GM23338 (cell line): ENCODE measurements at regions not wholly inside any gene's neighbourhood (a gene's known extent, or its start where the extent isn't known, plus 50 kb on each side); places are given as distances from the start of the nearest gene placed in this dataset.
"Not testable (repeated sequence)": the region's sequence is repeated elsewhere in the genome, so short reads cannot be mapped to it uniquely, and the experiment has no call there.

Experiments used
- ATAC-seq: fragments of 200-7000 bp; cut with Tn5 transposase; 3 replicates; pipeline ENCODE4 v1.9.1; 2020
- DNase-seq: peaks from one replicate; pipeline ENCODE4 v3.0.0-alpha.2; 2015; ENCODE audit warnings: low spot score
- H2AFZ ChIP-seq: fragments of 200-600 bp; sonication (generic); 2 replicates; pipeline ENCODE4 v1.8.0; 2016; ENCODE audit warnings: antibody characterized with exemption, mild to moderate bottlenecking, moderate library complexity
- H3F3A ChIP-seq: fragments of 200-600 bp; sonication (generic); replicated peaks from 2 replicates; pipeline ENCODE4 v1.8.0; 2017; ENCODE audit warnings: antibody characterized with exemption, mixed run types, low read depth
- H3K27ac ChIP-seq: fragments of 200-600 bp; sonication (generic); 2 replicates; pipeline ENCODE4 v1.6.1; 2016; ENCODE audit warnings: low read depth
- H3K27me3 ChIP-seq: fragments of 200-600 bp; sonication (generic); 2 replicates; pipeline ENCODE4 v1.8.0; 2016; ENCODE audit warnings: mild to moderate bottlenecking, mixed run types, moderate library complexity; ENCODE audit not compliant: insufficient read depth
- H3K36me3 ChIP-seq: fragments of 200-600 bp; sonication (generic); 2 replicates; pipeline ENCODE4 v1.8.0; 2016; ENCODE audit warnings: mild to moderate bottlenecking; ENCODE audit not compliant: insufficient read depth
- H3K4me1 ChIP-seq: fragments of 200-600 bp; sonication (generic); 2 replicates; pipeline ENCODE4 v1.8.0; 2016; ENCODE audit warnings: mild to moderate bottlenecking, moderate library complexity; ENCODE audit not compliant: insufficient read depth
- H3K4me2 ChIP-seq: fragments of 200-600 bp; sonication (generic); 2 replicates; pipeline ENCODE4 v1.7.1; 2017; ENCODE audit warnings: mixed run types
- H3K4me3 ChIP-seq: fragments of 200-600 bp; sonication (generic); 2 replicates; pipeline ENCODE4 v1.6.1; 2016; ENCODE audit warnings: mixed run types
- H3K79me2 ChIP-seq: fragments of 200-600 bp; sonication (generic); replicated peaks from 2 replicates; pipeline ENCODE4 v1.8.0; 2017; ENCODE audit warnings: mild to moderate bottlenecking; ENCODE audit not compliant: insufficient read depth
- H3K9me2 ChIP-seq: fragments of 200-600 bp; sonication (generic); 2 replicates; pipeline ENCODE4 v1.8.0; 2017; ENCODE audit not compliant: insufficient read depth
- H4K20me1 ChIP-seq: fragments of 200-600 bp; sonication (generic); replicated peaks from 2 replicates; pipeline ENCODE4 v1.8.0; 2017; ENCODE audit warnings: mild to moderate bottlenecking; ENCODE audit not compliant: insufficient read depth
- H3K27ac Mint-ChIP-seq: 2 replicates; pipeline ENCODE4 v1.8.0; 2020; ENCODE audit warnings: inconsistent platforms, mild to moderate bottlenecking, moderate library complexity, mixed read lengths
- H3K27me3 Mint-ChIP-seq: 3 replicates; pipeline ENCODE4 v1.8.0; 2022; ENCODE audit warnings: low read depth, mild to moderate bottlenecking, moderate library complexity, mixed read lengths, inconsistent platforms; ENCODE audit not compliant: insufficient read depth, poor library complexity
- H3K36me3 Mint-ChIP-seq: 3 replicates; pipeline ENCODE4 v1.8.0; 2021; ENCODE audit warnings: low read depth, mild to moderate bottlenecking, inconsistent platforms, moderate library complexity, mixed read lengths
- H3K4me1 Mint-ChIP-seq: 3 replicates; pipeline ENCODE4 v1.8.0; 2020; ENCODE audit warnings: mild to moderate bottlenecking, inconsistent platforms, mixed read lengths
- H3K4me3 Mint-ChIP-seq: 3 replicates; pipeline ENCODE4 v1.8.0; 2021; ENCODE audit warnings: moderate library complexity, mild to moderate bottlenecking, inconsistent platforms, mixed read lengths
- H3K9me3 Mint-ChIP-seq: 3 replicates; pipeline ENCODE4 v1.8.0; 2020; ENCODE audit warnings: moderate library complexity, mild to moderate bottlenecking, inconsistent platforms, mixed read lengths
- CREB1 ChIP-seq: fragments of 250-450 bp; sonication (Bioruptor Pico); IDR thresholded peaks from 2 replicates; pipeline ENCODE4 v1.5.0; 2020; ENCODE audit warnings: low read depth, mild to moderate bottlenecking, moderate library complexity
- EZH2 ChIP-seq: fragments of 200-600 bp; sonication (generic); IDR thresholded peaks from one replicate; pipeline ENCODE4 v1.8.0; 2017; ENCODE audit warnings: antibody characterized with exemption, mild to moderate bottlenecking, low read depth; ENCODE audit not compliant: unreplicated experiment
- EZH2phosphoT487 ChIP-seq: fragments of 200-600 bp; sonication (generic); IDR thresholded peaks from one replicate; pipeline ENCODE4 v1.8.1; 2018; ENCODE audit warnings: antibody characterized with exemption; ENCODE audit not compliant: unreplicated experiment
- JUNB ChIP-seq: IDR thresholded peaks from one replicate; pipeline ENCODE4 v1.6.1; 2016; ENCODE audit warnings: antibody characterized with exemption; ENCODE audit not compliant: unreplicated experiment
- NANOG ChIP-seq: IDR thresholded peaks from 2 replicates; pipeline ENCODE4 v1.6.1; 2016; ENCODE audit warnings: antibody characterized with exemption, borderline replicate concordance
- POLR2AphosphoS5 ChIP-seq: IDR thresholded peaks from 2 replicates; pipeline ENCODE4 v1.6.1; 2016; ENCODE audit warnings: antibody characterized with exemption, low read depth
- REST ChIP-seq: IDR thresholded peaks from one replicate; pipeline ENCODE4 v1.6.1; 2018; ENCODE audit warnings: antibody characterized with exemption; ENCODE audit not compliant: unreplicated experiment
- STAT1 ChIP-seq: IDR thresholded peaks from one replicate; pipeline ENCODE4 v1.6.1; 2016; ENCODE audit warnings: antibody characterized with exemption; ENCODE audit not compliant: unreplicated experiment
- ZNF331 ChIP-seq: fragments of 250-450 bp; sonication (Bioruptor Pico); IDR thresholded peaks from 2 replicates; pipeline ENCODE4 v1.5.0; 2020; ENCODE audit warnings: low read depth, mild to moderate bottlenecking, moderate library complexity
- TF ChIP-seq, protein P1 (sequence below), 2 experiments: fragments of 200-600 bp in 1 of 2; sonication (generic) in 1 of 2; conservative IDR thresholded peaks; 2 replicates each; pipeline versions ENCODE4 v1.5.1 to v1.6.1; 2016 to 2017; ENCODE audit warnings: antibody characterized with exemption in 2 of 2, low read depth in 2 of 2, mild to moderate bottlenecking in 2 of 2, moderate library complexity in 1 of 2

GRCh38 chrX:45803383-45803921, 602.8 kb upstream of the DIPK2B start:
- Histone ChIP-seq H3F3A (no peaks in the 10 kb centered on the region), H4K20me1 (peaks cover 14% of the 10 kb centered on the region), H3K4me3 (0 out of 2 replicates have a peak overlapping the region, but pooled peaks have one; percentile 26), H3K79me2 (peaks cover 99% of the 10 kb centered on the region), H3K4me1 (peaks cover 64% of the 10 kb centered on the region), H3K27me3 (no peaks in the 10 kb centered on the region), H3K27ac (peak overlapping the region; percentile 65; the same call in 1 of the 2 replicates), H3K36me3 (no peaks in the 10 kb centered on the region), H2AFZ (no peak overlapping the region), H3K9me2 (no peaks in the 10 kb centered on the region), H3K4me2 (0 out of 2 replicates have a peak overlapping the region, but pooled peaks have one; percentile 15)
- Mint-ChIP-seq H3K4me3 (no peak overlapping the region), H3K27ac (peak overlapping the region; percentile 40; the same call in 1 of the 2 replicates), H3K36me3 (peaks cover 41% of the 10 kb centered on the region; the same call in 2 of the 3 replicates), H3K9me3 (no peaks in the 10 kb centered on the region), H3K27me3 (peaks cover 4% of the 10 kb centered on the region), H3K4me1 (peaks cover 63% of the 10 kb centered on the region)
- ATAC-seq, result no peak
- TF ChIP-seq STAT1, result no peak
- TF ChIP-seq CREB1 (CRISPR knock-in tag), result no peak
- no peak for TF ChIP-seq ZNF331 (CRISPR knock-in tag)
- TF ChIP-seq EZH2, result no peak
- TF ChIP-seq JUNB, result no peak
- TF ChIP-seq POLR2AphosphoS5, result no peak
- TF ChIP-seq NANOG, result no peak
- TF ChIP-seq, protein P1, sequence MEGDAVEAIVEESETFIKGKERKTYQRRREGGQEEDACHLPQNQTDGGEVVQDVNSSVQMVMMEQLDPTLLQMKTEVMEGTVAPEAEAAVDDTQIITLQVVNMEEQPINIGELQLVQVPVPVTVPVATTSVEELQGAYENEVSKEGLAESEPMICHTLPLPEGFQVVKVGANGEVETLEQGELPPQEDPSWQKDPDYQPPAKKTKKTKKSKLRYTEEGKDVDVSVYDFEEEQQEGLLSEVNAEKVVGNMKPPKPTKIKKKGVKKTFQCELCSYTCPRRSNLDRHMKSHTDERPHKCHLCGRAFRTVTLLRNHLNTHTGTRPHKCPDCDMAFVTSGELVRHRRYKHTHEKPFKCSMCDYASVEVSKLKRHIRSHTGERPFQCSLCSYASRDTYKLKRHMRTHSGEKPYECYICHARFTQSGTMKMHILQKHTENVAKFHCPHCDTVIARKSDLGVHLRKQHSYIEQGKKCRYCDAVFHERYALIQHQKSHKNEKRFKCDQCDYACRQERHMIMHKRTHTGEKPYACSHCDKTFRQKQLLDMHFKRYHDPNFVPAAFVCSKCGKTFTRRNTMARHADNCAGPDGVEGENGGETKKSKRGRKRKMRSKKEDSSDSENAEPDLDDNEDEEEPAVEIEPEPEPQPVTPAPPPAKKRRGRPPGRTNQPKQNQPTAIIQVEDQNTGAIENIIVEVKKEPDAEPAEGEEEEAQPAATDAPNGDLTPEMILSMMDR (conservative IDR thresholded peaks at IDR 0.05; ENCODE audit: low read depth in 2 of 2), result no peak
- no peak for TF ChIP-seq EZH2phosphoT487
- DNase-seq, result no peak

GRCh38 chrX:45801554-45801953, 600.9 kb upstream of the DIPK2B start:
- no peaks in the 10 kb centered on the region for H3K36me3 ChIP-seq
- ATAC-seq, result peak; percentile 37; the same call in 2 of the 3 replicates
- Mint-ChIP-seq H3K4me1 (peaks cover 64% of the 10 kb centered on the region), H3K36me3 (peaks cover 46% of the 10 kb centered on the region), H3K27ac (peak overlapping the region; percentile 40; the same call in 1 of the 2 replicates), H3K9me3 (no peaks in the 10 kb centered on the region), H3K27me3 (peaks cover 4% of the 10 kb centered on the region), H3K4me3 (no peak overlapping the region)
- peaks cover 67% of the 10 kb centered on the region for H3K4me1 ChIP-seq
- H3K27me3 ChIP-seq, result no peaks in the 10 kb centered on the region
- peak overlapping the region; percentile 68; the same call in 1 of the 2 replicates for H3K4me2 ChIP-seq
- no peak for TF ChIP-seq REST
- TF ChIP-seq, protein P1 (conservative IDR thresholded peaks at IDR 0.05; ENCODE audit: low read depth in 2 of 2), result peak; percentile 18 to 42; a peak in 3 of 4 replicates
- DNase-seq, result peak; percentile 38
- peaks cover 16% of the 10 kb centered on the region for H4K20me1 ChIP-seq
- 0 out of 2 replicates have a peak overlapping the region, but pooled peaks have one; percentile 35 for H3K27ac ChIP-seq
- H3K4me3 ChIP-seq, result no peak overlapping the region
- no peak overlapping the region for H2AFZ ChIP-seq
- H3K9me2 ChIP-seq, result no peaks in the 10 kb centered on the region
- H3K79me2 ChIP-seq, result peaks cover 99% of the 10 kb centered on the region
- no peaks in the 10 kb centered on the region for H3F3A ChIP-seq

DNA sequence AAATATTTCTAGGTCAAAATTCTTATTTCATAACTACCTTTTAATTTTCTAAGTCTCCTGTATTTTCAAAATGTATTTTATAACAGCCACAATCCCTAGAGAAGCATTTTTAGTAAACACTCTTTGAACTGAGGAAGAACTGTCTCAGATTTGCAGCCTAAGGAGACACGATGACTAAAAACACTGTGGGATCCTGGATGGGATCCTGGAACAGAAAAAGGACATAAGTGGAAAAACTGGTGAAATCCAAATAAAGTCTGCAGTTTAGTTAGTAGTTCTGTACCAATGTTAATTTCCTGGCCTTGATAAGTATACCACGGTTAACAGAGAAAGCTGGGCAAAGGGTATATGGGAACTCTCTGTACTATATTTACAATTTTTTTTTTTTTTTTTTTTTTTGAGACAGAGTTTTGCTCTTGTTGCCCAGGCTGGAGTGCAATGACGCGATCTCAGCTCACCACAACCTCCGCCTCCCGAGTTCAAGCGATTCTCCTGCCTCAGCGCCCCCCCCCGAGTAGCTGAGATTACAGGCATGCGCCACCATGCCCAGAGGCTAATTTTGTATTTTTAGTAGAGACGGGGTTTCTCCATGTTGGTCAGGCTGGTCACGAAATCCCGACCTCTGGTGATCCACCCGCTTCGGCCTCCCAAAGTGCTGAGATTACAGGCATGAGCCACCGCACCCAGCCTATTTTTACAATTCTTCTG, 600.2 kb upstream of the DIPK2B start:
- peaks cover 72% of the 10 kb centered on the region for H3K4me1 ChIP-seq
- DNase-seq, H3K4me3 ChIP-seq, H3K27ac ChIP-seq, H3K36me3 ChIP-seq, H3K27ac Mint-ChIP-seq, H3F3A ChIP-seq, H3K9me2 ChIP-seq, H3K27me3 ChIP-seq, H2AFZ ChIP-seq, H3K4me2 ChIP-seq, H3K27me3 Mint-ChIP-seq, H3K4me3 Mint-ChIP-seq, H3K9me3 Mint-ChIP-seq, ATAC-seq: not testable (repeated sequence)
- H3K36me3 Mint-ChIP-seq, result peaks cover 46% of the 10 kb centered on the region
- peaks cover 99% of the 10 kb centered on the region for H3K79me2 ChIP-seq
- H4K20me1 ChIP-seq, result peaks cover 16% of the 10 kb centered on the region
- H3K4me1 Mint-ChIP-seq, result peaks cover 66% of the 10 kb centered on the region
